Activated naive CD8-positive, alpha-beta T cell treated with anti-CD3 and anti-CD28 coated beads, Interleukin-2, amount 10 ng/mL, durations not matched to agents 7 days and 5 days (primary cell): ENCODE measurements at regions not wholly inside any gene's neighbourhood (a gene's known extent, or its start where the extent isn't known, plus 50 kb on each side); places are given as distances from the start of the nearest gene placed in this dataset.
"Not testable (repeated sequence)": the region's sequence is repeated elsewhere in the genome, so short reads cannot be mapped to it uniquely, and the experiment has no call there.

Experiments used
- ATAC-seq: fragments of 150-1000 bp; cut with Tn5 transposase; one replicate; pipeline ENCODE4 v1.10.0; 2021; ENCODE audit warnings: low read depth, moderate library complexity
- POLR2A ChIA-PET: fragments of 350-600 bp; sonication (Branson Sonifier 250); formaldehyde crosslinking; loops from one replicate; lab custom pipeline; 2021; ENCODE audit warnings: antibody characterized with exemption; lab: Charles Lee
- DNase-seq: peaks from one replicate; pipeline ENCODE4 v3.0.0; 2021
- H3K27ac Mint-ChIP-seq: one replicate; pipeline ENCODE4 v1.8.0; 2022; ENCODE audit warnings: mild to moderate bottlenecking, mixed read lengths
- H3K27me3 Mint-ChIP-seq: one replicate; pipeline ENCODE4 v1.8.0; 2022; ENCODE audit warnings: mild to moderate bottlenecking, moderate library complexity, mixed read lengths
- H3K36me3 Mint-ChIP-seq: one replicate; pipeline ENCODE4 v1.8.0; 2021; ENCODE audit warnings: mild to moderate bottlenecking, mixed read lengths
- H3K4me1 Mint-ChIP-seq: one replicate; pipeline ENCODE4 v1.8.0; 2021; ENCODE audit warnings: mixed read lengths
- H3K4me3 Mint-ChIP-seq: one replicate; pipeline ENCODE4 v1.8.0; 2022; ENCODE audit warnings: mild to moderate bottlenecking, moderate library complexity, mixed read lengths
- H3K9me3 Mint-ChIP-seq: one replicate; pipeline ENCODE4 v1.8.0; 2021; ENCODE audit warnings: mixed read lengths

DNA sequence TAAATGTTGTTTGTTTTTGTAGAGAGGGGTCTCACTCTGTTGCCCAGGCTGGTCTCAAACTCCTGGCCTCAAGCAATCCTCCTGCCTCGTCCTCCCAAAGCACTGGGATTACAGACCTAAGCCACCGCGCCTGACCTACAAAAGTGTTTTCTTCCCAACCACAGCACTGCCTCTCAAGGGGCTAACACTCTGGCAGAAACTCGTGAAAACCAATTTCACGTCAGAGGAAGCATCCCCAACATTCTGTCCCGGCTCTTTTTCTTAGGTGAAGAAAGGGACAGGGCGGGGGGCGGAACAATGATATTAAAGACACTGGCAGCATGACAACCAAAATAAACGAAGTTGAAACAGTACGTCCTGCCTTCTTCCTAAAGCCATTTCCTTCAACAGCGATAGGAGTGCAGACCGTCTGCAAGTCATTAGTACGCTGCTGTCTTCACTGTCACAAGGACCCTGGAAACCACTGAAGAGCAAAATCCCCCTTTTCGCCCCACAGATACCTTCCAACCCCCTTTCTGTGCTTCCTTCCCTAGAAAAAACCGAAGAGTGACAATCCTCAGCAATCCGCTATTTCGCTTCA lies 79.5 kb upstream of the NBPF20 start:
- H3K9me3 Mint-ChIP-seq, DNase-seq, H3K27ac Mint-ChIP-seq, H3K36me3 Mint-ChIP-seq, H3K27me3 Mint-ChIP-seq, POLR2A ChIA-PET, H3K4me3 Mint-ChIP-seq, H3K4me1 Mint-ChIP-seq: not testable (repeated sequence)
- ATAC-seq, result peak; percentile 24

DNA sequence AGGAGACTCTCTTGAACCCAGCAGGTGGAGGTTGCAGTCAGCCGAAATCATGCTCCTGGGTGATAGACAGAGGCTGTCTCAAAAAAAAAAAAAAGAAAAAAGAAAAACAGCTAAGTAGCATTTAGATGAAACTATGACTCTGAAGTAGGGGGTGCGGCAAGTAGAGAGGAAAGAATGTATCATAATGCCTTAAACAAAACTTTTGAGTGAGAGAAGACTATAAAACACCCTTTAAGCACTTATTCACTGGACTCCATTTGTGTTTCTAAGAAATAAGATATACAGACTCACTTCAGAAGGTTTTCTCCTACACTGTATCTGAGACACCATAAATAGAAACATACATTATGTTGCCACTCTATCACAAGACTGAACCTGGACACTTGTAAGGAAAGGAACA lies 78.9 kb upstream of the NBPF20 start:
- POLR2A ChIA-PET, DNase-seq, H3K27me3 Mint-ChIP-seq, H3K36me3 Mint-ChIP-seq, H3K4me1 Mint-ChIP-seq, H3K27ac Mint-ChIP-seq, ATAC-seq, H3K4me3 Mint-ChIP-seq, H3K9me3 Mint-ChIP-seq: not testable (repeated sequence)

DNA sequence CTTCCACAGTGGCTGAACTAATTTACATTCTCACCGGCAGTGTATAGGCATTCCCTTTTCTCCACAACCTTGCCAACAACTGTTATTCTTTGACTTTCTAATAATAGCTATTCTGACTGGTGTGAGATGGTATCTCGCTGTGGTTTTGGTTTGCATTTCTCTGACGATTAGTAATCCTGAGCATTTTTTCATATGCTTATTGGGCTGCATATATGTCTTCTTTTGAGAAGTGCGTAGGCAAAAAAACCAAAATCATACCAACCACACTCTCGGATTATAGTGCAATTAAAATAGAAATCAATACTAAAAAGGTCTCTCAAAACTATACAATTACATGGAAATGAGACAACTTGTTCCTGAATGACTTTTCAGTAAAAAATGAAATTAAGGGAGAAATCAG lies 74.8 kb upstream of the NBPF20 start:
- H3K27me3 Mint-ChIP-seq, H3K27ac Mint-ChIP-seq, POLR2A ChIA-PET, H3K36me3 Mint-ChIP-seq, H3K4me1 Mint-ChIP-seq, DNase-seq, H3K9me3 Mint-ChIP-seq, ATAC-seq, H3K4me3 Mint-ChIP-seq: not testable (repeated sequence)

DNA sequence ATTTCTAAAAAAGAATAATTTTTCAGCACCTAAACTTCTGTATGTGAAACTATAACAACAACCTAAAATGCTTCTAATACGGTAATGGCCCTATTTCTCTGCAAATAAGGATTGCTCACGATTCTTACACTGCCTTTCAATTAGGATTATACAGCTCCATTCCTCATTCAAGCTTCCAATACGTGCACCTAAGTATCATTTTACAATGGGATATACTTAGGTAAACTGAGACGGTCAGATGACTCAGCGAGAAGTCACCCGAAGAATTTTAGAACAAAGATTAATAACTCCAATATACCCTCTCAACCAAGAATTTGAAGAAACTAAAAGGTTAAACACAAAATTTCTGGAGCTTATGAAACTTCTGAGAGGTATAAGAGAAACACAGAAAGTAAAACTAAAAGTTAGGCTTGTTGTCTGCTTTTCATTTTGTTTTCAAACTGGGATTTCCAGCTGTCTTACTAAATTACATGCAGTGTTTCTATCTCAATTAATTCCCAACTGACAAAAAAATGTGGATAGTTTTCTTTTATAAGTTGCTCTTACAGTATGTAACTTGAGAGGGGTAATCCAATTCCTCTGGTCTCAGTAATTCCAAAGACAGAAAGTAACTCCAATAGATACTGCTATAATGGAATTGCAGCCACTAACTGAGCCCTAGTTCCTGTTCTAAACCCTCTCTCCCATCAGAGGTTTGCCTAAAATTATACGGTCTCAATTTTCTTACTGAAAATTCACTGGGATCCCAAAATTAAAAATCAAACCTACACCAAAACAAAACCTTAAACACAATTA lies 69.9 kb upstream of the NBPF20 start:
- H3K4me3 Mint-ChIP-seq, POLR2A ChIA-PET, H3K27me3 Mint-ChIP-seq, ATAC-seq, H3K9me3 Mint-ChIP-seq, H3K27ac Mint-ChIP-seq, DNase-seq, H3K36me3 Mint-ChIP-seq, H3K4me1 Mint-ChIP-seq: not testable (repeated sequence)

DNA sequence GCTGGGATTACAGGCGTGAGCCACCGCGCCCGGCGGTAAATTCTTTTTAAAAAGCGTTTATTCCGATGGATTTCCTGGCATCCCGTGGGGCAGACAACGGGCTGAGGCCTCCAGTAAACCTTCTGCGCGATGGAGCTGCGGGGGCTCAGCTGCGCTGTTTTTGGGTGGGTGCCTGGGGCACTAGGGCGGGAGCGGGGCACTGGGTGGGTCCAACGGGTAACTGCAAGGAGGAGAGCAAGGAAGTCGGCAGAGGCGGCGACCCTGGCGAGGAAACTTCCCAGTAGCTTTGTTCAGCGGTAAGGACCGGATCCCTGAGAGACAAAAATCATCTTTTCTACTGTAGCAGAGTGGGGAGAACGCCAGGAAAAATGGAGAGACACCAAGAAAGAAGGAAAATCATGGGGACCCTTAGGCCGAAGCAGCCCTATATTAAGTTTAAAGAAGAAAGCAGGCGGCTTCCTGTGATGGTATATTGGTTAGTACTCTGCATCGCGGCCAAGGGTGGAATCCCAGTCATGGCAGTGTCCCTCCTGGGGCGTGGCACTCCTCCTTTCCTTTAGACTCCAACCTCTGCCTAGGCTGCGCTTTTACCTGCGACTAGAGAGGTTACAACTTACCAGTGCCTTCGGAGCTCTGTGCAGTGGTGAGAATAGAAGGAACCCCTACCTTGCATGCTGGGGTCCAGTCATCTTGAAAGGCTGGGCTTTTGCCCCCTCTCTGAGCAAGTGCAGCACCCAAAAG lies 63.0 kb upstream of the NBPF20 start:
- DNase-seq, H3K4me1 Mint-ChIP-seq, H3K27me3 Mint-ChIP-seq, H3K9me3 Mint-ChIP-seq, H3K36me3 Mint-ChIP-seq, POLR2A ChIA-PET, H3K27ac Mint-ChIP-seq: not testable (repeated sequence)
- peak; percentile 25 for ATAC-seq
- H3K4me3 Mint-ChIP-seq, result peak overlapping the region; percentile 66

DNA sequence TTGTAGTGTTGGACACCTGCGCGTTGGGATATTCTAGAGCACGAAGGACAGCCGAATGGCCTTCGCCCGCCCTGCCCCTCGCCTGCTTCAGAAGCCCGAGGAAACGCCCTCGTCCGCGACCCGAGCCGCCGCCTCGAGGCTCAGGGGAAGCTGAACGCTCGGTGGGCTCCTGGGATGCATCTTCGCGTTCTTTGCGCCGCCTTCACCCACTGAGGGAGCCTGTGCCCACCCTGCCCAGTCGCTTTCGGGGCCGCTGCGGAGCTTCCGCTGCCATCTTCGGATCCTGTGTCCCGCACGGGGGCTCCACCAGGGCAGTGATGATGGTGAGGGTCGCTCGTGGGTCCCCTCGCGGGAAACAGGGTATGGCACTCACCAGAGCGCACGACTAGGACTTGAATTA lies 61.8 kb upstream of the NBPF20 start:
- H3K27ac Mint-ChIP-seq, DNase-seq, H3K27me3 Mint-ChIP-seq, H3K4me1 Mint-ChIP-seq, H3K36me3 Mint-ChIP-seq, H3K9me3 Mint-ChIP-seq: not testable (repeated sequence)
- peak overlapping the region; percentile 48 for H3K4me3 Mint-ChIP-seq
- POLR2A ChIA-PET, result interaction anchor here (0.6 kb wide), 1 partner anchor 1346 kb away, joined by 3 read pairs; no protein-coding TSS in a partner anchor
- ATAC-seq, result peak; percentile 10

DNA sequence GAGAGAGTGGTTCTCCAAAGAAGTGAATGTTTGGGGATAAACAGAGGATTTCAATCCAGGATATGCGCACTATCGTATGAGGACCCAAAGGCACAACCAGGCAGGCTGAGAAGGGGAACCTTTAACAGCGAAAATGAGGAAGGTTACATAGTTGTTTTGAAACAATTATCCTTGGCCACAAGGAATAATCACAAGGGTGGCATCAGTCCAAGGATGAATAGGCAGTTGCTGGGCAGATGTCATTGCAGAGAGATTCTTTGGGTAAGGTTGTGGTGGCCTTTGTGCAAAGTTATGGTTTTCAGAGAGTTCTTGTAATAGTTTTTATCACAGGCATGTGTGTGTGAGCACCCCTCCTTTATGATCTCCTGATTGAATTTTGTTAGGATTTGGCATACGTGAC lies 58.9 kb upstream of the NBPF20 start:
- H3K4me1 Mint-ChIP-seq, H3K4me3 Mint-ChIP-seq, ATAC-seq, H3K27ac Mint-ChIP-seq, POLR2A ChIA-PET, H3K9me3 Mint-ChIP-seq, H3K27me3 Mint-ChIP-seq, DNase-seq, H3K36me3 Mint-ChIP-seq: not testable (repeated sequence)

DNA sequence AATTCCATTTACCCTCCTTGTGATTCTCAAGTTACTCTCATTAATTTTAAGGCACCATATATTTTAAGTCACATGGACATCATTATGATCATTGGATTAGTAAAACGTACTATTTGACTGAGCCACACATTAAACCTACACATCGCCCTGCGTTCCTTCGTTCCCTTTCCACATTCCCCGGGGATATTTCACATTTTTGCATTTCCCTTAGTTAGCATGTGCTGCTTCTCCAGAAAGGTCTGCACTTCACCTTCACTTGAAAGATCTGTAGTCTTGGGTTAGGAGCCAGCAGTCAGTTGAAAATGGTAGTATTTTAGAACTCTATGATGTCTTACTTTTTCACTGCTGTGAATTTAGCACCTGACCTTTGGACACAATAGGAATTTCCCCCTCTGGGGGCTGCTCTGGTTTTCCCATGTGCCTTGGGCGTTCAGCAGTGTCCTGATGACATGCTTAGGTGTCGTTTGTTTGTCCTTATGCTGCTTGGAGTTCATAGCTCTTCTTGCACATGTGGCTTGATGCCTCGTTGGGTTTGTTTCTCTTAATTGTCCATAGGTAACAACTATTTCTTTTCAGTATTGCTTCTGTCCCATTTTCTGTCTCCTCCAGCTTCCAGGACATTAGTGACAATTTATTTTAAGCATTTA lies 56.9 kb upstream of the NBPF20 start:
- DNase-seq, H3K27me3 Mint-ChIP-seq, H3K4me3 Mint-ChIP-seq, POLR2A ChIA-PET, H3K9me3 Mint-ChIP-seq, ATAC-seq, H3K36me3 Mint-ChIP-seq, H3K27ac Mint-ChIP-seq, H3K4me1 Mint-ChIP-seq: not testable (repeated sequence)

DNA sequence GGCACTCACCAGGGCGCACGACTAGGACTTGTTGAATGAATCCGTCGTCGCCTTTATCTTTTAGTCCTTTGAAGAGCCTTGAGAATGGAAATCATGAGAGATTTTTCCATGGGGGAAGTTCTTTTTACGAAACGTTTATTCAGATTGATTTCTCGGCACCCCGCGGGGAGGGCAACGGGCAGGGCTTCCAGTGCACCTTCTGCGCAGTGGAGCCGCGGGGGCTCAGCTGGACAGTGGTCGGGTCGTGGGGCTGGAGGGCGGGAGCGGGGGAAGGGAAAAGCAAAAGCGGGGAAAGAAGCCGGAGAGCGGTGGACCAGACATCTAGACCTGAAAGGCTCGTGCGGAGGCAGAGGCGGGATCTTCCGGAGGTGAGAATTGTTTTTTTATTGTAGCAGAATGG lies 50.6 kb upstream of the NBPF20 start:
- H3K27me3 Mint-ChIP-seq, result peaks cover 20% of the 10 kb centered on the region
- POLR2A ChIA-PET, H3K27ac Mint-ChIP-seq, DNase-seq, ATAC-seq, H3K9me3 Mint-ChIP-seq, H3K36me3 Mint-ChIP-seq, H3K4me1 Mint-ChIP-seq: not testable (repeated sequence)
- H3K4me3 Mint-ChIP-seq, result peak overlapping the region; percentile 68

DNA sequence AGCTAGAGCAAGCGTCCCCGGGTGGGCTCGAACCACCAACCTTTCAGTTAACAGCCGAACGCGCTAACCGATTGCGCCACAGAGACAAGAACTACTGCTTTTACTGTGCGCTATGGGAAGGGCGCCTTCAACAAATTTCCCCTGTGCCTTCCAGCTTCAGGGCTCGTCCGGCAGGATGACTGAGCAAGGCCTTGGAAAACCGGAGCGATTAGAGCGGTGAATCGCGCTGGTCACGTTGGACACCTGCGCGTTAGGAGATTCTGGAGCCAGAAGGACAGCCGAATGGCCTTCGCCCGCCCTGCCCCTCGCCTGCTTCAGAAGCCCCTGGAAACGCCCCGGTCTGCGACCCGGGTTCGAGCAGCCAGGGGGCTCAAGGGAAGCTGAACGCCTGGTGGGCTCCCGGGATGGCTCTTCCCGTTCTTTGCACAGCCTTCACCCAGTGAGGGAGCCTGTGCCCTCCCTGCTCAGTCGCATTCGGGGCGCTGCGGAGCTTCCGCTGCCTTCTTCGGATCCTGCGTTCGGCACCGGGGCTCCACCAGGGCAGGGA lies 50.0 kb upstream of the NBPF20 start:
- H3K27ac Mint-ChIP-seq, H3K36me3 Mint-ChIP-seq, H3K9me3 Mint-ChIP-seq, DNase-seq, H3K4me1 Mint-ChIP-seq, POLR2A ChIA-PET, ATAC-seq: not testable (repeated sequence)
- H3K27me3 Mint-ChIP-seq, result peaks cover 20% of the 10 kb centered on the region
- peak overlapping the region; percentile 68 for H3K4me3 Mint-ChIP-seq
